K562 (cell line): ENCODE measurements at regions not wholly inside any gene's neighbourhood (a gene's known extent, or its start where the extent isn't known, plus 50 kb on each side); places are given as distances from the start of the nearest gene placed in this dataset.

ENCODE experiments used
- ATAC-seq: fragments of 200-7000 bp; cut with Tn5 transposase; 3 replicates; pipeline ENCODE4 v1.9.1; 2020; ENCODE audit warnings: moderate library complexity
- BruUV-seq: library from RNA; stranded (reverse); fragments of 400-500 nt; replicated peaks from 2 replicates; lab custom pipeline; 2021; lab: Mats Ljungman, UMichigan
- CTCF ChIA-PET: fragments of 300-600 bp; formaldehyde crosslinking; extraction: SDS; loops from one replicate; lab custom pipeline; 2021; ENCODE audit warnings: low intra/inter-chr PET ratio; lab: Yijun Ruan, JAX
- POLR2A ChIA-PET: fragments of 300-600, 350-650 bp; sonication (Branson Sonifier 250); formaldehyde crosslinking; extraction: SDS; loops from one replicate; lab custom pipeline; 2021; ENCODE audit warnings: antibody characterized with exemption, inconsistent platforms; lab: Yijun Ruan, JAX
- DNase-seq, 4 experiments: peaks; one replicate each; pipeline versions ENCODE4 v3.0.0 to v3.0.0-alpha.2; 2011 to 2018; ENCODE audit warnings: low spot score in 3 of 4, mixed read lengths in 3 of 4; ENCODE audit errors: extremely low read depth in 1 of 4
- FAIRE-seq: peaks from 2 replicates; lab custom pipeline; 2011; peaks lifted over from hg19 to GRCh38; lab: Jason Lieb, UNC
- H2AFZ ChIP-seq: 2 replicates; pipeline ENCODE4 v1.6.0; 2011; ENCODE audit warnings: low read depth, low read length, control low read depth, inconsistent platforms
- H3K27ac ChIP-seq: fragments of 200-600 bp; 3 replicates; pipeline ENCODE4 v1.8.0; 2011; ENCODE audit warnings: low read depth, mild to moderate bottlenecking, control low read depth, inconsistent platforms, low read length, moderate library complexity, mixed read lengths; ENCODE audit errors: extremely low read depth
- H3K27me3 ChIP-seq, 2 experiments: fragments of 300-600 bp in 1 of 2; 2 replicates in 1 of 2; 3 replicates in 1 of 2; pipeline versions ENCODE4 v1.6.0 to v1.8.0; 2011; ENCODE audit warnings: inconsistent platforms in 2 of 2, low read length in 2 of 2, mild to moderate bottlenecking in 1 of 2, mixed read lengths in 1 of 2, moderate library complexity in 1 of 2; ENCODE audit not compliant: control insufficient read depth in 2 of 2, insufficient read depth in 2 of 2
- H3K36me3 ChIP-seq: fragments of 300-600 bp; 3 replicates; pipeline ENCODE4 v1.8.0; 2011; ENCODE audit warnings: mild to moderate bottlenecking, low read length, inconsistent platforms; ENCODE audit not compliant: control insufficient read depth, insufficient read depth
- H3K4me1 ChIP-seq, 2 experiments: fragments of 200-600 bp in 1 of 2; replicated peaks in 1 of 2; 2 replicates in 1 of 2; 3 replicates in 1 of 2; pipeline versions ENCODE4 v1.5.1 to v1.8.0; 2011; ENCODE audit warnings: inconsistent platforms in 2 of 2, low read length in 2 of 2, mild to moderate bottlenecking in 1 of 2, mixed read lengths in 1 of 2, moderate library complexity in 1 of 2; ENCODE audit not compliant: control insufficient read depth in 2 of 2, insufficient read depth in 2 of 2
- H3K4me2 ChIP-seq: 2 replicates; pipeline ENCODE4 v1.6.1; 2011; ENCODE audit warnings: low read length, control low read depth, inconsistent platforms, mixed read lengths; ENCODE audit not compliant: insufficient read depth
- H3K4me3 ChIP-seq: fragments of 200-600 bp; sonication (generic), shearing (Covaris generic); 2 replicates; pipeline ENCODE4 v1.5.1; 2016; ENCODE audit warnings: control low read depth, inconsistent platforms
- H3K79me2 ChIP-seq: fragments of 200-600 bp; 3 replicates; pipeline ENCODE4 v1.8.0; 2011; ENCODE audit warnings: low read length, inconsistent platforms; ENCODE audit not compliant: control insufficient read depth, insufficient read depth
- H3K9ac ChIP-seq, 2 experiments: 2 replicates each; pipeline versions ENCODE4 v1.6.0 to v1.6.1; 2011; ENCODE audit warnings: low read depth in 2 of 2, low read length in 2 of 2, control low read depth in 1 of 2, inconsistent platforms in 1 of 2, mild to moderate bottlenecking in 1 of 2, mixed read lengths in 1 of 2; ENCODE audit not compliant: insufficient read depth in 1 of 2
- H3K9me1 ChIP-seq: one replicate; pipeline ENCODE4 v1.6.0; 2011; ENCODE audit warnings: inconsistent platforms, mild to moderate bottlenecking, low read length, moderate library complexity; ENCODE audit not compliant: control insufficient read depth, insufficient read depth
- H3K9me3 ChIP-seq: replicated peaks from 2 replicates; pipeline ENCODE4 v1.5.1; 2011; ENCODE audit warnings: low read depth, low read length, inconsistent platforms; ENCODE audit not compliant: control insufficient read depth, insufficient read depth
- H4K20me1 ChIP-seq: replicated peaks from 2 replicates; pipeline ENCODE4 v1.6.1; 2011; ENCODE audit warnings: low read length, inconsistent platforms, mixed read lengths; ENCODE audit not compliant: control insufficient read depth, insufficient read depth
- CBX3 ChIP-seq, 2 experiments: IDR thresholded peaks; 1 replicate in 1 of 2; 2 replicates in 1 of 2; pipeline ENCODE4 v1.6.1; 2012; ENCODE audit warnings: inconsistent platforms in 2 of 2, low read length in 2 of 2, borderline replicate concordance in 1 of 2, control low read depth in 1 of 2
- DDX20 ChIP-seq: fragments of 450-650 bp; IDR thresholded peaks from 2 replicates; pipeline ENCODE4 v1.6.1; 2016; ENCODE audit warnings: missing genetic modification characterization, low read depth, mild to moderate bottlenecking, missing compliant biosample characterization, moderate library complexity
- NCOA6 ChIP-seq: fragments of 450-650 bp; IDR thresholded peaks from 2 replicates; pipeline ENCODE4 v1.6.1; 2017; ENCODE audit warnings: mild to moderate bottlenecking
- NFXL1 ChIP-seq: fragments of 450-650 bp; formaldehyde crosslinking; IDR thresholded peaks from 2 replicates; pipeline ENCODE4 v1.4.0; 2021; ENCODE audit warnings: mild to moderate bottlenecking
- POLR2A ChIP-seq: fragments of 450-650 bp; conservative IDR thresholded peaks from 2 replicates; pipeline ENCODE4 v1.6.1; 2016
- PTRF ChIP-seq: fragments of 450-650 bp; IDR thresholded peaks from 2 replicates; pipeline ENCODE4 v1.6.1; 2016; ENCODE audit warnings: mild to moderate bottlenecking, missing genetic modification characterization, missing compliant biosample characterization
- SREBF2 ChIP-seq: sonication (generic); formaldehyde crosslinking; IDR thresholded peaks from 2 replicates; pipeline ENCODE4 v1.4.0; 2020; ENCODE audit warnings: mild to moderate bottlenecking, missing genetic modification reagents
- ZNF212 ChIP-seq: fragments of 450-650 bp; formaldehyde crosslinking; IDR thresholded peaks from 2 replicates; pipeline ENCODE4 v1.4.0; 2020; ENCODE audit warnings: mild to moderate bottlenecking
- ZNF24 ChIP-seq: fragments of 450-650 bp; IDR thresholded peaks from 2 replicates; pipeline ENCODE4 v1.6.1; 2016
- ZNF512 ChIP-seq: IDR thresholded peaks from 2 replicates; pipeline ENCODE4 v1.6.1; 2016; ENCODE audit warnings: missing genetic modification characterization, missing compliant biosample characterization
- ZNF717 ChIP-seq: fragments of 250-450 bp; sonication (Bioruptor Pico); IDR thresholded peaks from 2 replicates; pipeline ENCODE4 v1.5.0; 2021
- ZNF77 ChIP-seq: fragments of 250-450 bp; sonication (Bioruptor Pico); IDR thresholded peaks from 2 replicates; pipeline ENCODE4 v1.5.0; 2020
- ZNF79 ChIP-seq: fragments of 250-450 bp; sonication (Bioruptor Pico); IDR thresholded peaks from 2 replicates; pipeline ENCODE4 v1.4.0; 2020; ENCODE audit warnings: low read depth, mild to moderate bottlenecking, moderate library complexity
- ZSCAN29 ChIP-seq: fragments of 450-650 bp; IDR thresholded peaks from 2 replicates; pipeline ENCODE4 v1.6.1; 2017
- ZZZ3 ChIP-seq: fragments of 450-650 bp; IDR thresholded peaks from 2 replicates; pipeline ENCODE4 v1.6.1; 2016; ENCODE audit warnings: antibody characterized with exemption, mild to moderate bottlenecking, moderate library complexity
- WGBS: fragments of 100-300 bp; shearing (Covaris generic); methylation state at CpG from one replicate; pipeline ENCODE4 v1.1.6; 2016; ENCODE audit warnings: low coverage, mixed read lengths; ENCODE audit not compliant: insufficient coverage; ENCODE audit errors: missing lambda C conversion rate; 5-methylcytosine and 5-hydroxymethylcytosine counted together
- in situ Hi-C: fragments of 300-500 bp; cut with MboI; formaldehyde crosslinking; loops from 4 replicates; pipeline ENCODE4 v1.15.0; 2018; ENCODE audit warnings: inconsistent platforms, mixed read lengths
- intact Hi-C: fragments of 100-400 bp; cut with micrococcal nuclease; formaldehyde crosslinking; loops from 2 replicates; pipeline ENCODE4 v1.14.2; 2022
- TF ChIP-seq, protein P1 (sequence below): fragments of 450-650 bp; IDR thresholded peaks from 2 replicates; pipeline ENCODE4 v1.6.1; 2016; ENCODE audit warnings: missing biosample characterization, missing genetic modification characterization

GRCh38 chr18:73690222-73690621 is 457.4 kb downstream of the FBXO15 start:
- no peak for FAIRE-seq

More at GRCh38 chr18:73690222-73690621, 457.4 kb downstream of the FBXO15 start:
- POLR2A ChIA-PET, result no interaction called here
- H3K79me2 ChIP-seq, result no peaks in the 10 kb centered on the region
- no peak overlapping the region for H3K27ac ChIP-seq
- DNase-seq, result no peak
- H3K36me3 ChIP-seq, result no peaks in the 10 kb centered on the region
- in situ Hi-C loops, result no loop called here
- H3K9me3 ChIP-seq, result no peaks in the 10 kb centered on the region
- no peaks in the 10 kb centered on the region for H3K27me3 ChIP-seq
- WGBS, result 0% methylated on average over 3 of the region's 3 CpGs
- no TSS peak for BruUV-seq
- intact Hi-C loops, result no loop called here
- CTCF ChIA-PET, result no interaction called here
- H3K4me3 ChIP-seq, result no peak overlapping the region
- H3K9me1 ChIP-seq, result no peaks in the 10 kb centered on the region
- H3K4me1 ChIP-seq, result no peaks in the 10 kb centered on the region
- no peak for ATAC-seq
- H2AFZ ChIP-seq, result no peak overlapping the region
- no peak overlapping the region for H3K4me2 ChIP-seq
- TF ChIP-seq ZSCAN29 (no peak), POLR2A (no peak), CBX3 (IDR thresholded peaks at IDR 0.05; ENCODE audit: borderline replicate concordance in 1 of 2, low read length in 2 of 2) (no peak), NCOA6 (no peak), DDX20 (tag) (no peak), ZNF512 (tag) (no peak), ZNF24 (no peak), ZZZ3 (no peak), ZNF79 (CRISPR knock-in tag) (no peak), ZNF717 (CRISPR knock-in tag) (no peak), ZNF77 (CRISPR knock-in tag) (no peak), PTRF (tag) (no peak), NFXL1 (CRISPR knock-in tag) (no peak), SREBF2 (CRISPR knock-in tag) (no peak), ZNF212 (CRISPR knock-in tag) (no peak)
- TF ChIP-seq, protein P1, sequence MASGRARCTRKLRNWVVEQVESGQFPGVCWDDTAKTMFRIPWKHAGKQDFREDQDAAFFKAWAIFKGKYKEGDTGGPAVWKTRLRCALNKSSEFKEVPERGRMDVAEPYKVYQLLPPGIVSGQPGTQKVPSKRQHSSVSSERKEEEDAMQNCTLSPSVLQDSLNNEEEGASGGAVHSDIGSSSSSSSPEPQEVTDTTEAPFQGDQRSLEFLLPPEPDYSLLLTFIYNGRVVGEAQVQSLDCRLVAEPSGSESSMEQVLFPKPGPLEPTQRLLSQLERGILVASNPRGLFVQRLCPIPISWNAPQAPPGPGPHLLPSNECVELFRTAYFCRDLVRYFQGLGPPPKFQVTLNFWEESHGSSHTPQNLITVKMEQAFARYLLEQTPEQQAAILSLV (tag), result no peak
- H3K9ac ChIP-seq, result no peak overlapping the region
- H4K20me1 ChIP-seq, result no peaks in the 10 kb centered on the region
